HepG2 (cell line): ENCODE measurements at regions not wholly inside any gene's neighbourhood (a gene's known extent, or its start where the extent isn't known, plus 50 kb on each side); places are given as distances from the start of the nearest gene placed in this dataset.

Experiments used
- ATAC-seq: fragments of 200-7000 bp; cut with Tn5 transposase; 3 replicates; pipeline ENCODE4 v1.9.1; 2020; ENCODE audit warnings: mild to moderate bottlenecking, moderate library complexity
- BruUV-seq: library from RNA; stranded (reverse); fragments of 400-500 nt; replicated peaks from 2 replicates; lab custom pipeline; 2021; lab: Mats Ljungman, UMichigan
- CTCF ChIA-PET: fragments of 300-600 bp; formaldehyde crosslinking; extraction: SDS; loops from one replicate; lab custom pipeline; 2021; ENCODE audit warnings: low total read pairs, inconsistent platforms, low intra/inter-chr PET ratio; lab: Yijun Ruan, JAX
- POLR2A ChIA-PET: fragments of 350-600 bp; sonication (Branson Sonifier 250); formaldehyde crosslinking; loops from one replicate; lab custom pipeline; 2020; ENCODE audit warnings: antibody characterized with exemption, inconsistent platforms; lab: Yijun Ruan, JAX
- DNase-seq: peaks from one replicate; pipeline ENCODE4 v3.0.0-alpha.2; 2015; ENCODE audit warnings: low spot score
- FAIRE-seq: peaks from 3 replicates; lab custom pipeline; 2011; peaks lifted over from hg19 to GRCh38; lab: Jason Lieb, UNC
- H2AFZ ChIP-seq: one replicate; pipeline ENCODE4 v1.6.1; 2011; ENCODE audit warnings: low read length, inconsistent platforms
- H3K27ac ChIP-seq: fragments of 300-600 bp; 3 replicates; pipeline ENCODE4 v1.8.0; 2011; ENCODE audit warnings: mixed run types, mild to moderate bottlenecking, mixed read lengths, low read length, inconsistent platforms; ENCODE audit not compliant: insufficient read depth; ENCODE audit errors: extremely low read length
- H3K27me3 ChIP-seq, 2 experiments: fragments of 200-600 bp in 1 of 2; 2 replicates in 1 of 2; 3 replicates in 1 of 2; pipeline versions ENCODE4 v1.6.0 to v1.8.0; 2011; ENCODE audit warnings: low read length in 2 of 2, mild to moderate bottlenecking in 2 of 2, moderate library complexity in 2 of 2, inconsistent platforms in 1 of 2; ENCODE audit not compliant: insufficient read depth in 2 of 2, control insufficient read depth in 1 of 2
- H3K36me3 ChIP-seq, 2 experiments: fragments of 200-600 bp in 1 of 2; replicated peaks in 1 of 2; 2 replicates in 1 of 2; 3 replicates in 1 of 2; pipeline versions ENCODE4 v1.5.1 to v1.8.0; 2011; ENCODE audit warnings: low read length in 2 of 2, inconsistent platforms in 1 of 2; ENCODE audit not compliant: insufficient read depth in 2 of 2, control insufficient read depth in 1 of 2
- H3K4me1 ChIP-seq: 2 replicates; pipeline ENCODE4 v1.5.1; 2012; ENCODE audit warnings: low read length, inconsistent platforms; ENCODE audit not compliant: insufficient read depth
- H3K4me2 ChIP-seq: 2 replicates; pipeline ENCODE4 v1.6.0; 2011; ENCODE audit warnings: low read depth, low read length, inconsistent platforms
- H3K4me3 ChIP-seq, 3 experiments: fragments of 200-600 bp in 1 of 3; sonication (generic), shearing (Covaris generic) in 1 of 3; replicated peaks in 1 of 3; 2 replicates each; pipeline ENCODE4 v1.5.1; 2011 to 2016; ENCODE audit warnings: low read length in 3 of 3, inconsistent platforms in 2 of 3, low read depth in 2 of 3, mild to moderate bottlenecking in 2 of 3, control low read depth in 1 of 3, mixed read lengths in 1 of 3; ENCODE audit not compliant: insufficient read depth in 1 of 3
- H3K79me2 ChIP-seq: one replicate; pipeline ENCODE4 v1.6.1; 2011; ENCODE audit warnings: low read length, inconsistent platforms; ENCODE audit not compliant: insufficient read depth
- H3K9ac ChIP-seq: 2 replicates; pipeline ENCODE4 v1.6.0; 2011; ENCODE audit warnings: mild to moderate bottlenecking, low read depth, low read length, inconsistent platforms; ENCODE audit not compliant: insufficient read depth
- H3K9me3 ChIP-seq: 2 replicates; pipeline ENCODE4 v1.5.1; 2012; ENCODE audit warnings: mild to moderate bottlenecking, low read length
- H4K20me1 ChIP-seq: 2 replicates; pipeline ENCODE4 v1.6.0; 2011; ENCODE audit warnings: inconsistent platforms, mild to moderate bottlenecking, low read length, moderate library complexity; ENCODE audit not compliant: insufficient read depth
- GATAD1 ChIP-seq: IDR thresholded peaks from 2 replicates; pipeline ENCODE4 v1.6.1; 2016; ENCODE audit warnings: missing genetic modification reagents, missing compliant biosample characterization
- MAFF ChIP-seq: IDR thresholded peaks from 2 replicates; pipeline ENCODE4 v1.6.1; 2011; ENCODE audit warnings: low read depth, low read length, improper control_type of control experiment
- MAFK ChIP-seq, 2 experiments: IDR thresholded peaks in 1 of 2; conservative IDR thresholded peaks in 1 of 2; 2 replicates each; pipeline ENCODE4 v1.6.1; 2011; ENCODE audit warnings: improper control_type of control experiment in 2 of 2, low read length in 2 of 2
- NCOA5 ChIP-seq: sonication (generic); formaldehyde crosslinking; IDR thresholded peaks from 2 replicates; pipeline ENCODE4 v1.4.0; 2020; ENCODE audit warnings: missing genetic modification reagents
- NR2F6 ChIP-seq, 2 experiments: IDR thresholded peaks; 2 replicates each; pipeline ENCODE4 v1.6.1; 2016; ENCODE audit warnings: antibody characterized with exemption in 1 of 2, mild to moderate bottlenecking in 1 of 2
- ZBTB44 ChIP-seq: sonication (generic); formaldehyde crosslinking; IDR thresholded peaks from 2 replicates; pipeline ENCODE4 v1.4.0; 2020; ENCODE audit warnings: missing genetic modification reagents
- ZNF318 ChIP-seq: sonication (generic); formaldehyde crosslinking; IDR thresholded peaks from 2 replicates; pipeline ENCODE4 v1.4.0; 2020; ENCODE audit warnings: mild to moderate bottlenecking, missing genetic modification reagents
- ZNF770 ChIP-seq: sonication (generic); formaldehyde crosslinking; IDR thresholded peaks from 2 replicates; pipeline ENCODE4 v1.5.0; 2020; ENCODE audit warnings: mild to moderate bottlenecking, missing genetic modification reagents
- WGBS: methylation state at CpG from one replicate; pipeline ENCODE4 v1.1.6; 2017; ENCODE audit warnings: low lambda C conversion rate; 5-methylcytosine and 5-hydroxymethylcytosine counted together
- in situ Hi-C: cut with HindIII; loops from 2 replicates; pipeline ENCODE4 v1.10.0; 2017; ENCODE audit warnings: low pct_unique_long_range_greater_than_20kb; ENCODE audit not compliant: extremely low pct_ligation_motif_present
- intact Hi-C: fragments of 100-400 bp; cut with micrococcal nuclease; formaldehyde crosslinking; loops from one replicate; pipeline ENCODE4 v1.10.0; 2022; ENCODE audit not compliant: unreplicated experiment

GRCh38 chr3:147132168-147132567 is 274.2 kb downstream of the ZIC4 start:
- Histone ChIP-seq H3K36me3 (no peaks in the 10 kb centered on the region), H3K79me2 (no peaks in the 10 kb centered on the region), H3K9me3 (peaks cover 16% of the 10 kb centered on the region), H3K27me3 (no peaks in the 10 kb centered on the region), H4K20me1 (no peaks in the 10 kb centered on the region), H3K27ac (no peak overlapping the region), H3K4me2 (no peak overlapping the region), H3K9ac (no peak overlapping the region), H3K4me3 (no peak overlapping the region), H2AFZ (no peak overlapping the region), H3K4me1 (no peaks in the 10 kb centered on the region)
- FAIRE-seq (no peak), ATAC-seq (no peak), DNase-seq (no peak)
- 0% methylated on average over 1 of the region's 1 CpG for WGBS
- TF ChIP-seq MAFF = peak; percentile 48; the same call in 1 of the 2 replicates
- TF ChIP-seq ZNF770 (CRISPR knock-in tag) = no peak
- peak; percentile 58 to 64 for TF ChIP-seq MAFK (conservative IDR thresholded peaks at IDR 0.05 in 1 of 2, IDR thresholded peaks at IDR 0.05 in 1 of 2; ENCODE audit: low read length in 2 of 2)
- no peak for TF ChIP-seq NR2F6 (IDR thresholded peaks at IDR 0.05)
- no peak for TF ChIP-seq NR2F6 (CRISPR knock-in tag; IDR thresholded peaks at IDR 0.05)
- TF ChIP-seq ZNF318 (CRISPR knock-in tag) = no peak
- no peak for TF ChIP-seq ZBTB44
- no peak for TF ChIP-seq GATAD1 (CRISPR knock-in tag)
- TF ChIP-seq NCOA5 (CRISPR knock-in tag) = no peak
- ChIA-PET CTCF (no interaction called here), POLR2A (no interaction called here)
- intact Hi-C loops = no loop called here
- in situ Hi-C loops = no loop called here
- BruUV-seq = no TSS peak
